ENCODE measurements at regions not wholly inside any gene's neighbourhood (a gene's known extent, or its start where the extent isn't known, plus 50 kb on each side); places are given as distances from the start of the nearest gene placed in this dataset.

DNA sequence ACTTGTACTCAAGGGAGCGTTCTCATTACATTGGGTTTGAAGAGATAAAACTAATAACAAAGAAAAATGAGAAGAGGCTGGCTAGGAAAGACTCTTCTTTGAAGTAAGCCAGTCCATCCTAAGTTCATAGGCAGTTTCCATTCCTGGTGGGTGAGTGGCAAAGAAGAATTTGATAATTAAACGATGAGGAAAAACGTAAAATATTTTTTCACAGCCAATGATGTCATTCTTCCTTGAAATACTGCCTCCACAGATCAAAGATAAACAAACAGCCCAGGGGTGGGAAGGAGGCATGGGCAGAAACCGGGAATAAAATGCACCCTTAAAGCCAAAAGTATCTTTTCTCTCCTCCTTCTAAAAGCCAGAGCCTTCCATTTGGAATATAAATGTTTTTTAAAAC lies 346.6 kb downstream of the PMP22 start:
- Histone ChIP-seq H2AK5ac (ENCODE audit: low read length) (no peak overlapping the region), H3K36me3 (ENCODE audit: control insufficient read depth in 1 of 2, insufficient read depth in 2 of 2, low read length in 2 of 2) (no peaks in the 10 kb centered on the region), H4K12ac (ENCODE audit: low read depth, low read length) (no peak overlapping the region), H3K27ac (ENCODE audit: low read depth, low read length) (no peak overlapping the region), H3K9ac (ENCODE audit: low read length) (no peak overlapping the region), H4K8ac (ENCODE audit: low read depth, low read length) (no peak overlapping the region), H2BK5ac (ENCODE audit: low read depth, low read length, poor library complexity) (no peak overlapping the region), H3K14ac (ENCODE audit: low read length) (no peak overlapping the region), H3K4ac (ENCODE audit: low read depth, low read length) (no peak overlapping the region), H3K9me3 (ENCODE audit: insufficient read depth, low read depth, low read length) (peaks cover 2% of the 10 kb centered on the region), H3K27me3 (ENCODE audit: insufficient read depth, low read length) (no peaks in the 10 kb centered on the region), H3K23ac (ENCODE audit: low read length) (no peak overlapping the region), H2BK120ac (ENCODE audit: insufficient read depth, low read length, poor library complexity) (no peak overlapping the region), H4K91ac (ENCODE audit: low read depth, low read length) (no peak overlapping the region), H3K4me1 (ENCODE audit: control insufficient read depth in 1 of 2, insufficient read depth in 2 of 2, low read length in 2 of 2) (no peaks in the 10 kb centered on the region), H3K4me3 (ENCODE audit: low read depth, low read length) (no peak overlapping the region), H2AFZ (ENCODE audit: insufficient read depth, low read length, poor library complexity) (no peak overlapping the region), H3K79me1 (ENCODE audit: low read length) (no peaks in the 10 kb centered on the region), H3K79me2 (ENCODE audit: control insufficient read depth, insufficient read depth, low read length, poor library complexity) (no peaks in the 10 kb centered on the region), H3K4me2 (ENCODE audit: low read length) (no peak overlapping the region), H2BK12ac (ENCODE audit: low read length) (no peak overlapping the region), H3K18ac (ENCODE audit: low read length) (no peak overlapping the region)
- no CpG with 5 or more reads among the region's 4 CpGs for WGBS (ENCODE audit: extremely low coverage, insufficient coverage, insufficient read length)
- DNase-seq, result peak in 1 of 2 donors; percentile 14

DNA sequence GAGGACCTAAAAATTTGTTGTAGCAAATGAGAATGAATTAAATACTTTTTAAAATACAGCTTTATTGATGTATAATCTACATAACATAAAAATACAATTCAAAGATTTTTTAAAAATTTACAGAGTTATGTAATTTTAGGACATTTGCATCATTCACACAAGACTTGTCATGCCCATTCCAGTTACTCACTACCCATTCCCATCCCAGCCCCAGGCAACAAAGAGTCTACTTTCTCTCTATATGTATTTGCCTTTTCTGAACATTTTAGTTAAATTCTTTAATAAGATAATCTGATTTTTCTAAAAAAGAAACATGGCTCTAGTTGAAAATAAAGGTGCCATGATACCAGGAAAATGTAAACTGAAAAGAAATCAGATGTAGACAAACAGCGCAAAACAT lies 354.2 kb downstream of the PMP22 start:
- Histone ChIP-seq H4K91ac (ENCODE audit: low read depth, low read length) (no peak overlapping the region), H3K4me1 (ENCODE audit: control insufficient read depth in 1 of 2, insufficient read depth in 2 of 2, low read length in 2 of 2) (no peaks in the 10 kb centered on the region), H3K18ac (ENCODE audit: low read length) (no peak overlapping the region), H3K27me3 (ENCODE audit: insufficient read depth, low read length) (no peaks in the 10 kb centered on the region), H3K23ac (ENCODE audit: low read length) (no peak overlapping the region), H2AFZ (ENCODE audit: insufficient read depth, low read length, poor library complexity) (no peak overlapping the region), H3K4ac (ENCODE audit: low read depth, low read length) (no peak overlapping the region), H3K4me2 (ENCODE audit: low read length) (no peak overlapping the region), H2BK120ac (ENCODE audit: insufficient read depth, low read length, poor library complexity) (no peak overlapping the region), H4K8ac (ENCODE audit: low read depth, low read length) (no peak overlapping the region), H3K36me3 (ENCODE audit: control insufficient read depth in 1 of 2, insufficient read depth in 2 of 2, low read length in 2 of 2) (no peaks in the 10 kb centered on the region), H3K9ac (ENCODE audit: low read length) (no peak overlapping the region), H3K27ac (ENCODE audit: low read depth, low read length) (no peak overlapping the region), H3K79me1 (ENCODE audit: low read length) (no peaks in the 10 kb centered on the region), H3K14ac (ENCODE audit: low read length) (no peak overlapping the region), H2BK5ac (ENCODE audit: low read depth, low read length, poor library complexity) (no peak overlapping the region), H4K12ac (ENCODE audit: low read depth, low read length) (no peak overlapping the region), H3K9me3 (ENCODE audit: insufficient read depth, low read depth, low read length) (no peaks in the 10 kb centered on the region), H3K4me3 (ENCODE audit: low read depth, low read length) (no peak overlapping the region), H2AK5ac (ENCODE audit: low read length) (no peak overlapping the region), H3K79me2 (ENCODE audit: control insufficient read depth, insufficient read depth, low read length, poor library complexity) (no peaks in the 10 kb centered on the region), H2BK12ac (ENCODE audit: low read length) (no peak overlapping the region)
- WGBS (ENCODE audit: extremely low coverage, insufficient coverage, insufficient read length), result no CpG with 5 or more reads among the region's 1 CpG
- DNase-seq, result peak in 1 of 2 donors; percentile 16

DNA sequence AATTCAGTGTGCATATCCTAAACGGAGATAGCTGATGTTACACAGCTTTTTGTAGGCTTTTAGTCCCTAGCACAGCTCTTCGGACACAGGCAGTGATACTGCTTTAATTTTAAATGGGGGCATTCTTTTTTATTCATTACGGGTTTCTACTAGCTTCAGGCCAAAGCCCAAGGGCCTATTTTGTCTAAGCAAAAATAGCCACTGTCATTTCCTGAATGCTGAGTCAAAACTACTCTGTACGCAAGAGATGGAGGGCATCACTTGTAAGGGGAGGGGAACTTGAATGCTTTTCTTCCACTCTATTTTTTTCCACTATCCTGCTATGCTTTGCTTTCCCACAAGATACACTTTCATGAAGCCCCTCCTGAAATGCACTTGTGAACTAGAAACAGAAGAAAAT lies 360.7 kb downstream of the PMP22 start:
- DNase-seq, result no peak
- Histone ChIP-seq H2AFZ (ENCODE audit: insufficient read depth, low read length, poor library complexity) (no peak overlapping the region), H3K27me3 (ENCODE audit: insufficient read depth, low read length) (no peaks in the 10 kb centered on the region), H4K8ac (ENCODE audit: low read depth, low read length) (no peak overlapping the region), H3K14ac (ENCODE audit: low read length) (no peak overlapping the region), H2AK5ac (ENCODE audit: low read length) (no peak overlapping the region), H3K4me2 (ENCODE audit: low read length) (no peak overlapping the region), H4K12ac (ENCODE audit: low read depth, low read length) (no peak overlapping the region), H4K91ac (ENCODE audit: low read depth, low read length) (no peak overlapping the region), H3K4me3 (ENCODE audit: low read depth, low read length) (no peak overlapping the region), H3K9ac (ENCODE audit: low read length) (no peak overlapping the region), H3K9me3 (ENCODE audit: insufficient read depth, low read depth, low read length) (no peaks in the 10 kb centered on the region), H3K4me1 (ENCODE audit: control insufficient read depth in 1 of 2, insufficient read depth in 2 of 2, low read length in 2 of 2) (no peaks in the 10 kb centered on the region), H2BK120ac (ENCODE audit: insufficient read depth, low read length, poor library complexity) (no peak overlapping the region), H3K23ac (ENCODE audit: low read length) (no peak overlapping the region), H3K27ac (ENCODE audit: low read depth, low read length) (no peak overlapping the region), H3K18ac (ENCODE audit: low read length) (no peak overlapping the region), H2BK5ac (ENCODE audit: low read depth, low read length, poor library complexity) (no peak overlapping the region), H3K79me1 (ENCODE audit: low read length) (no peaks in the 10 kb centered on the region), H3K4ac (ENCODE audit: low read depth, low read length) (no peak overlapping the region), H2BK12ac (ENCODE audit: low read length) (no peak overlapping the region), H3K79me2 (ENCODE audit: control insufficient read depth, insufficient read depth, low read length, poor library complexity) (no peaks in the 10 kb centered on the region), H3K36me3 (ENCODE audit: control insufficient read depth in 1 of 2, insufficient read depth in 2 of 2, low read length in 2 of 2) (no peaks in the 10 kb centered on the region)
- no CpG with 5 or more reads among the region's 4 CpGs for WGBS (ENCODE audit: extremely low coverage, insufficient coverage, insufficient read length)

DNA sequence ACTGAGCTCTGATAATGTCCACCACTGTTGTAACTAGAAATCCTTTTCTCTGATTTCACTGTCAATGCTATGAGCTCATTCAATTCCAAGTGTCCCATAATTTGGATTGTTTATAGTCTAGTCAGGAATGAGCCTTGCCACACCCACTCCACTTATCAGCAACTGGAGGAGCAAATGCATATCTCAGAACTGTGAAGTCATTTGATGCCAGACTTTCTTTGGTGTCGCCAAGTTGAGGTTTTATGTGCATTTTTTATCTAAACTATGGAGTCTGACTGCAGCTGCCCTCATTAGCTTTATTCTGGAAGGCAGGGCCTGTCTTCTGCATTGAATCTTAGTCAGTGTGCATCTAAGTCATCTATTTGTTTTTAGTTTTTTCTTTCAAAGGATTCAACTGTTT lies 361.3 kb downstream of the PMP22 start:
- H2AFZ ChIP-seq (ENCODE audit: insufficient read depth, low read length, poor library complexity), result no peak overlapping the region
- no peak overlapping the region for H3K14ac ChIP-seq (ENCODE audit: low read length)
- no CpG with 5 or more reads among the region's 1 CpG for WGBS (ENCODE audit: extremely low coverage, insufficient coverage, insufficient read length)
- no peak overlapping the region for H2BK120ac ChIP-seq (ENCODE audit: insufficient read depth, low read length, poor library complexity)
- no peak overlapping the region for H2BK5ac ChIP-seq (ENCODE audit: low read depth, low read length, poor library complexity)
- H3K9ac ChIP-seq (ENCODE audit: low read length), result no peak overlapping the region
- no peak overlapping the region for H3K4ac ChIP-seq (ENCODE audit: low read depth, low read length)
- no peaks in the 10 kb centered on the region for H3K27me3 ChIP-seq (ENCODE audit: insufficient read depth, low read length)
- no peak overlapping the region for H4K8ac ChIP-seq (ENCODE audit: low read depth, low read length)
- no peaks in the 10 kb centered on the region for H3K36me3 ChIP-seq (ENCODE audit: control insufficient read depth in 1 of 2, insufficient read depth in 2 of 2, low read length in 2 of 2)
- no peak overlapping the region for H2BK12ac ChIP-seq (ENCODE audit: low read length)
- H3K4me1 ChIP-seq (ENCODE audit: control insufficient read depth in 1 of 2, insufficient read depth in 2 of 2, low read length in 2 of 2), result no peaks in the 10 kb centered on the region
- no peak overlapping the region for H3K18ac ChIP-seq (ENCODE audit: low read length)
- H3K27ac ChIP-seq (ENCODE audit: low read depth, low read length), result no peak overlapping the region
- no peak overlapping the region for H4K91ac ChIP-seq (ENCODE audit: low read depth, low read length)
- no peak overlapping the region for H4K12ac ChIP-seq (ENCODE audit: low read depth, low read length)
- DNase-seq, result peak; percentile 54 to 71
- H3K23ac ChIP-seq (ENCODE audit: low read length), result no peak overlapping the region
- no peaks in the 10 kb centered on the region for H3K9me3 ChIP-seq (ENCODE audit: insufficient read depth, low read depth, low read length)
- no peak overlapping the region for H3K4me3 ChIP-seq (ENCODE audit: low read depth, low read length)
- H3K4me2 ChIP-seq (ENCODE audit: low read length), result no peak overlapping the region
- no peak overlapping the region for H2AK5ac ChIP-seq (ENCODE audit: low read length)
- H3K79me2 ChIP-seq (ENCODE audit: control insufficient read depth, insufficient read depth, low read length, poor library complexity), result no peaks in the 10 kb centered on the region
- H3K79me1 ChIP-seq (ENCODE audit: low read length), result no peaks in the 10 kb centered on the region
